Glutamatergic neuron (in vitro differentiated cells): ENCODE measurements at regions not wholly inside any gene's neighbourhood (a gene's known extent, or its start where the extent isn't known, plus 50 kb on each side); places are given as distances from the start of the nearest gene placed in this dataset.

Experiments used
- DNase-seq: peaks from one replicate; pipeline ENCODE4 v3.0.0; 2022
- H3K27ac Mint-ChIP-seq: one replicate; pipeline ENCODE4 v1.8.0; 2020; ENCODE audit warnings: mild to moderate bottlenecking, mixed read lengths, inconsistent platforms; ENCODE audit not compliant: unreplicated experiment
- H3K27me3 Mint-ChIP-seq: one replicate; pipeline ENCODE4 v1.8.0; 2020; ENCODE audit warnings: mild to moderate bottlenecking, moderate library complexity, mixed read lengths, inconsistent platforms; ENCODE audit not compliant: unreplicated experiment
- H3K36me3 Mint-ChIP-seq: one replicate; pipeline ENCODE4 v1.8.0; 2020; ENCODE audit warnings: mild to moderate bottlenecking, mixed read lengths, inconsistent platforms; ENCODE audit not compliant: unreplicated experiment
- H3K4me1 Mint-ChIP-seq: one replicate; pipeline ENCODE4 v1.8.0; 2020; ENCODE audit warnings: mild to moderate bottlenecking, low read depth, mixed read lengths, inconsistent platforms; ENCODE audit not compliant: unreplicated experiment
- H3K4me3 Mint-ChIP-seq: one replicate; pipeline ENCODE4 v1.8.0; 2020; ENCODE audit warnings: mild to moderate bottlenecking, mixed read lengths, inconsistent platforms; ENCODE audit not compliant: unreplicated experiment
- H3K9me3 Mint-ChIP-seq: one replicate; pipeline ENCODE4 v1.8.0; 2020; ENCODE audit warnings: mild to moderate bottlenecking, moderate library complexity, mixed read lengths, inconsistent platforms; ENCODE audit not compliant: unreplicated experiment
- TF ChIP-seq, protein P1 (sequence below): fragments of 200-600 bp; sonication (generic); IDR thresholded peaks from one replicate; pipeline ENCODE4 v1.5.0; 2021; ENCODE audit not compliant: partially characterized antibody, unreplicated experiment

DNA sequence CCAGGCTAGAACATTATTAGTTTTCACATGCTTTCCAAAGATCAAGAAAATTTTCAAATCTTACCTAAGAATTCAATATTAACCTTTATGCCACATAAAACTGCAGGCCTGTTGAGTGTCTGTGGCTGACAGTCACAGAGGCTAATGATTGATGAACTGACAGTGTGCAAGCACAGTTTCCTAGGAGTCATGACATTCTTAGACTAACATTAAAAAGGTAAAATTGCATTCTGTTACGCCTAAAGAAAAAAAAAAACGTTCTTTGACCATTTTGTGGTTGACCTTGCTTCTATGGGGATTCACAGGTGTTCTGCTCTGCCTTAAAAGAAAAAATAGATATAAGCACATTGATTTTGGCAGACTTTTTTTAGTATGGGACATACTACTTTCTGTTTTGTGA, 1776.2 kb downstream of the PCDH9 start:
- no peaks in the 10 kb centered on the region for H3K4me1 Mint-ChIP-seq
- H3K9me3 Mint-ChIP-seq = no peaks in the 10 kb centered on the region
- H3K4me3 Mint-ChIP-seq = no peak overlapping the region
- peaks cover 3% of the 10 kb centered on the region for H3K27me3 Mint-ChIP-seq
- DNase-seq = no peak
- TF ChIP-seq, protein P1, sequence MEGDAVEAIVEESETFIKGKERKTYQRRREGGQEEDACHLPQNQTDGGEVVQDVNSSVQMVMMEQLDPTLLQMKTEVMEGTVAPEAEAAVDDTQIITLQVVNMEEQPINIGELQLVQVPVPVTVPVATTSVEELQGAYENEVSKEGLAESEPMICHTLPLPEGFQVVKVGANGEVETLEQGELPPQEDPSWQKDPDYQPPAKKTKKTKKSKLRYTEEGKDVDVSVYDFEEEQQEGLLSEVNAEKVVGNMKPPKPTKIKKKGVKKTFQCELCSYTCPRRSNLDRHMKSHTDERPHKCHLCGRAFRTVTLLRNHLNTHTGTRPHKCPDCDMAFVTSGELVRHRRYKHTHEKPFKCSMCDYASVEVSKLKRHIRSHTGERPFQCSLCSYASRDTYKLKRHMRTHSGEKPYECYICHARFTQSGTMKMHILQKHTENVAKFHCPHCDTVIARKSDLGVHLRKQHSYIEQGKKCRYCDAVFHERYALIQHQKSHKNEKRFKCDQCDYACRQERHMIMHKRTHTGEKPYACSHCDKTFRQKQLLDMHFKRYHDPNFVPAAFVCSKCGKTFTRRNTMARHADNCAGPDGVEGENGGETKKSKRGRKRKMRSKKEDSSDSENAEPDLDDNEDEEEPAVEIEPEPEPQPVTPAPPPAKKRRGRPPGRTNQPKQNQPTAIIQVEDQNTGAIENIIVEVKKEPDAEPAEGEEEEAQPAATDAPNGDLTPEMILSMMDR = no peak
- H3K27ac Mint-ChIP-seq = no peak overlapping the region
- no peaks in the 10 kb centered on the region for H3K36me3 Mint-ChIP-seq

DNA sequence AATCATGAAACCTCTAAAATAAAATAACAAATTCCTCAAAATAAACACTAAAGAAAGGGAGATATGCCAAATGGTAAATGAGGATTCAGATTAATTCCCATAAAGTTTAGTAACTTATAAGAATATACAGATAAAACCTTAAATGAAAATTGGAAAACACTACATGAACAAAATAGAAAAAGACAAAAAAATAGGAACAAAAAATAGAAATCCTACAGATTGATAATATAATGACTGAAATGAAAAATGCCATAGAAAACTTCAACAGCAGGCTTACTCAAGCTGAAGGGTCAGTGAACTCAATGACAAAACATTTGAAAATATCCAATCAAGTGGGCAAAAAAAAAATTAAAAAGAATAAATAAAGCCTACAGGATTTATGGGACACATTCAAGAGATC, 1784.8 kb downstream of the PCDH9 start:
- Mint-ChIP-seq H3K27me3 (peaks cover 4% of the 10 kb centered on the region), H3K9me3 (no peaks in the 10 kb centered on the region)

DNA sequence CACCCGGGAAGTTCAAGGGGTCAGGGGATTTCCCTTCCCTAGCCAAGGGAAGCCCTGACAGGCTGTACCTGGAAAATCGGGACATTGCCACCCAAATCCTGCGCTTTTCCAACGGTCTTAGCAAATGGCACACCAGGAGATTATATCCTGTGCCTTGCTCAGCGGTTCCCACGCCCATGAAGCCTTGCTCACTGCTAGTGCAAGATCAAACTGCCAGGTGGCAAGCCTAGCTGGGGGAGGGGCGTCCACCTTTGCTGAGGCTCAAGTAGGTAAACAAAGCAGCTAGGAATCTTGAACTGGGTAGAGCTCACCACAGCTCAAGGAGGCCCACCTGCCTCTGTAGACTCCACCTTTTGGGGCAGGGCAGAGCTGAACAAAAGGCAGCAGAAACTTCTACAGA, 1794.5 kb downstream of the PCDH9 start:
- H3K27ac Mint-ChIP-seq = no peak overlapping the region
- H3K4me3 Mint-ChIP-seq = no peak overlapping the region
- H3K36me3 Mint-ChIP-seq = peaks cover 8% of the 10 kb centered on the region
- H3K4me1 Mint-ChIP-seq = no peaks in the 10 kb centered on the region
- peaks cover 2% of the 10 kb centered on the region for H3K27me3 Mint-ChIP-seq
- peaks cover 8% of the 10 kb centered on the region for H3K9me3 Mint-ChIP-seq
- no peak for DNase-seq
- TF ChIP-seq, protein P1 = no peak

More for the DNA sequence above, 1784.8 kb downstream of the PCDH9 start:
- Mint-ChIP-seq H3K4me1 (no peaks in the 10 kb centered on the region), H3K36me3 (peaks cover 11% of the 10 kb centered on the region), H3K27ac (no peak overlapping the region), H3K4me3 (no peak overlapping the region)
- TF ChIP-seq, protein P1 = no peak
- no peak for DNase-seq

DNA sequence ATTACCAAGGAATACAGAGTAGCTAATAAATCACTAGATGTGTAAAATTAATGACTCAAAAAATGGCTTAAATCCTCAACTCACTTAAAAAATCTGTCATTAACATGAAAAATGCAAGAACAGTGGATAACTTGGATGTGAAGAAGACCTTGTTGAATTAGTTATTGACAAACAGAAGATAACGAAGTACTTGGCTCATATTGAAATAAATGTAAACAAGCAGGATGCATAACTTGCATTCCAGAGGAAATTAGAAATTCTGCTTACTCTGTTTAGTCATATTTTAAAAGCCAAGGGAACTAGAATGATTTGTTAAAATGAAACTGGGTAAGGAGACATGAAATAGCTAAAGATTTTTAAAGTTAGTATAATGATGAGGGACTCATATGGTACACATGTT, 1812.2 kb downstream of the PCDH9 start:
- no peak overlapping the region for H3K27ac Mint-ChIP-seq
- no peak overlapping the region for H3K4me3 Mint-ChIP-seq
- H3K36me3 Mint-ChIP-seq = no peaks in the 10 kb centered on the region
- no peaks in the 10 kb centered on the region for H3K4me1 Mint-ChIP-seq
- TF ChIP-seq, protein P1 = no peak
- no peaks in the 10 kb centered on the region for H3K9me3 Mint-ChIP-seq
- H3K27me3 Mint-ChIP-seq = peaks cover 2% of the 10 kb centered on the region
- DNase-seq = no peak

DNA sequence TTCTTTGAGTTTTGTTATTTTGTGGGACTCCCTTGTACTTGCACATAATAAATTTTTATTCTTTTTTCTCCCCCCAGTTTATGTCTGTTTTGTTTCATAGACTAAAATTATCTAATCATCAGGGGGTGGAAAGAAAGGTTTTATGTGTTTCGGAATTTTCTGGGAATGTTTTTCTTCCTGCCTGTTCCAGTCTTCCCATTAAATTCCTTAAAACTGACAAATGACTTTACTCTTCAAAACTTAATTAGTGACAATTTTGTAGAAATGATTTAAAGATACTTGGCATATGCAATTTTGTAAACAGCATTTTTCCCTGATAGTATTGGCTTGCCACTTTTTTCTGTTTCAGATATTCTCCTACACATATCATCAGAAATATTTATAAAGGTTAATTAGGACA, 1813.4 kb downstream of the PCDH9 start:
- TF ChIP-seq, protein P1 = no peak
- Mint-ChIP-seq H3K27ac (no peak overlapping the region), H3K4me3 (no peak overlapping the region), H3K27me3 (peaks cover 2% of the 10 kb centered on the region), H3K4me1 (no peaks in the 10 kb centered on the region), H3K9me3 (no peaks in the 10 kb centered on the region), H3K36me3 (no peaks in the 10 kb centered on the region)
- DNase-seq = no peak
